Smooth muscle cell (in vitro differentiated cells): ENCODE measurements at regions not wholly inside any gene's neighbourhood (a gene's known extent, or its start where the extent isn't known, plus 50 kb on each side); places are given as distances from the start of the nearest gene placed in this dataset.

Source experiments
- DNase-seq: peaks from one replicate; lab custom pipeline; 2025; ENCODE audit not compliant: unreplicated experiment; lab: John Stamatoyannopoulos, UW
- H2AFZ ChIP-seq: fragments of 200-600 bp; sonication (generic); 2 replicates; pipeline ENCODE4 v1.6.0; 2016; ENCODE audit warnings: antibody characterized with exemption, low read depth, mild to moderate bottlenecking
- H3F3A ChIP-seq: fragments of 200-600 bp; sonication (generic); 2 replicates; pipeline ENCODE4 v1.6.0; 2017; ENCODE audit warnings: antibody characterized with exemption, low read depth
- H3K27ac ChIP-seq: fragments of 200-600 bp; sonication (generic); 2 replicates; pipeline ENCODE4 v1.5.1; 2016; ENCODE audit warnings: low read depth, mild to moderate bottlenecking
- H3K27me3 ChIP-seq: fragments of 200-600 bp; sonication (generic); 2 replicates; pipeline ENCODE4 v1.6.1; 2016; ENCODE audit warnings: low read depth, mild to moderate bottlenecking
- H3K36me3 ChIP-seq: fragments of 200-600 bp; sonication (generic); 2 replicates; pipeline ENCODE4 v1.5.1; 2016; ENCODE audit warnings: low read depth
- H3K4me1 ChIP-seq: fragments of 200-600 bp; sonication (generic); 2 replicates; pipeline ENCODE4 v1.5.1; 2016; ENCODE audit warnings: low read depth
- H3K4me2 ChIP-seq: fragments of 200-600 bp; sonication (generic); 2 replicates; pipeline ENCODE4 v1.6.0; 2016; ENCODE audit warnings: mild to moderate bottlenecking
- H3K4me3 ChIP-seq: fragments of 200-600 bp; sonication (generic); 2 replicates; pipeline ENCODE4 v1.5.1; 2016; ENCODE audit warnings: mild to moderate bottlenecking
- H3K79me2 ChIP-seq: fragments of 200-600 bp; sonication (generic); 2 replicates; pipeline ENCODE4 v1.6.0; 2016; ENCODE audit warnings: low read depth, mild to moderate bottlenecking
- H3K9ac ChIP-seq: fragments of 200-600 bp; sonication (generic); 2 replicates; pipeline ENCODE4 v1.6.0; 2016; ENCODE audit warnings: low read depth
- H3K9me3 ChIP-seq: fragments of 200-600 bp; sonication (generic); replicated peaks from 2 replicates; pipeline ENCODE4 v1.5.1; 2016; ENCODE audit warnings: low read depth
- H4K20me1 ChIP-seq: fragments of 200-600 bp; sonication (generic); 2 replicates; pipeline ENCODE4 v1.6.0; 2016; ENCODE audit warnings: low read depth
- CTCF ChIP-seq: fragments of 200-600 bp; sonication (generic); IDR thresholded peaks from 2 replicates; pipeline ENCODE4 v1.5.1; 2017; ENCODE audit warnings: borderline replicate concordance, mild to moderate bottlenecking, antibody characterized with exemption; ENCODE audit not compliant: insufficient read depth, poor library complexity, severe bottlenecking
- whole genome bisulfite sequencing: methylation state at CpG from one replicate; pipeline ENCODE4 v1.1.7; 2016; ENCODE audit warnings: low lambda C conversion rate; 5-methylcytosine and 5-hydroxymethylcytosine counted together

- 93% methylated on average over 1 of the region's 1 CpG for WGBS
- Histone ChIP-seq H3K36me3 (no peaks in the 10 kb centered on the region), H3K4me3 (no peak overlapping the region), H3K27me3 (no peaks in the 10 kb centered on the region), H3K9me3 (no peaks in the 10 kb centered on the region), H3K4me2 (no peak overlapping the region), H3K9ac (no peak overlapping the region), H3K4me1 (no peaks in the 10 kb centered on the region), H2AFZ (no peak overlapping the region), H4K20me1 (no peaks in the 10 kb centered on the region), H3K27ac (no peak overlapping the region), H3F3A (no peaks in the 10 kb centered on the region), H3K79me2 (no peaks in the 10 kb centered on the region)
- DNase-seq, result no peak
- TF ChIP-seq CTCF, result no peak
These were observed 224.3 kb downstream of the SPATA31D1 start for GRCh38 chr9:82212885-82213284.

- H3K4me3 ChIP-seq, result no peak overlapping the region
- H3K4me1 ChIP-seq, result no peaks in the 10 kb centered on the region
- DNase-seq, result no peak
- H3K4me2 ChIP-seq, result no peak overlapping the region
- H3K9ac ChIP-seq, result no peak overlapping the region
- H3K27me3 ChIP-seq, result no peaks in the 10 kb centered on the region
- H3K36me3 ChIP-seq, result no peaks in the 10 kb centered on the region
- H3K27ac ChIP-seq, result no peak overlapping the region
- H3K79me2 ChIP-seq, result no peaks in the 10 kb centered on the region
- TF ChIP-seq CTCF, result no peak
- H4K20me1 ChIP-seq, result no peaks in the 10 kb centered on the region
- no peak overlapping the region for H2AFZ ChIP-seq
- 97% methylated on average over 5 of the region's 5 CpGs for WGBS
- no peaks in the 10 kb centered on the region for H3F3A ChIP-seq
- H3K9me3 ChIP-seq, result no peaks in the 10 kb centered on the region
These were observed 227.9 kb downstream of the SPATA31D1 start for GRCh38 chr9:82216435-82216834.

GRCh38 chr9:82223442-82223841, 234.9 kb downstream of the SPATA31D1 start:
- no peak for TF ChIP-seq CTCF
- Histone ChIP-seq H4K20me1 (no peaks in the 10 kb centered on the region), H3K4me3 (no peak overlapping the region), H3K4me1 (no peaks in the 10 kb centered on the region), H3K79me2 (no peaks in the 10 kb centered on the region), H2AFZ (no peak overlapping the region), H3K4me2 (no peak overlapping the region), H3F3A (no peaks in the 10 kb centered on the region), H3K9ac (no peak overlapping the region), H3K9me3 (no peaks in the 10 kb centered on the region), H3K27ac (no peak overlapping the region), H3K36me3 (no peaks in the 10 kb centered on the region), H3K27me3 (no peaks in the 10 kb centered on the region)
- 62% methylated on average over 3 of the region's 3 CpGs for WGBS
- DNase-seq, result no peak

- Histone ChIP-seq H3K9ac (no peak overlapping the region), H3K27me3 (no peaks in the 10 kb centered on the region), H2AFZ (no peak overlapping the region), H3K36me3 (no peaks in the 10 kb centered on the region), H3K4me3 (no peak overlapping the region), H3F3A (no peaks in the 10 kb centered on the region), H3K9me3 (no peaks in the 10 kb centered on the region), H3K4me1 (no peaks in the 10 kb centered on the region), H3K4me2 (no peak overlapping the region), H3K79me2 (no peaks in the 10 kb centered on the region), H4K20me1 (no peaks in the 10 kb centered on the region), H3K27ac (no peak overlapping the region)
- no peak for DNase-seq
- WGBS, result 94% methylated on average over 2 of the region's 2 CpGs
- no peak for TF ChIP-seq CTCF
These were observed 242.8 kb downstream of the SPATA31D1 start for GRCh38 chr9:82231411-82231810.
